ENCODE measurements at regions not wholly inside any gene's neighbourhood (a gene's known extent, or its start where the extent isn't known, plus 50 kb on each side); places are given as distances from the start of the nearest gene placed in this dataset.
A peak's percentile ranks its signal among the peaks of the same experiment; 100 is the strongest.

DNA sequence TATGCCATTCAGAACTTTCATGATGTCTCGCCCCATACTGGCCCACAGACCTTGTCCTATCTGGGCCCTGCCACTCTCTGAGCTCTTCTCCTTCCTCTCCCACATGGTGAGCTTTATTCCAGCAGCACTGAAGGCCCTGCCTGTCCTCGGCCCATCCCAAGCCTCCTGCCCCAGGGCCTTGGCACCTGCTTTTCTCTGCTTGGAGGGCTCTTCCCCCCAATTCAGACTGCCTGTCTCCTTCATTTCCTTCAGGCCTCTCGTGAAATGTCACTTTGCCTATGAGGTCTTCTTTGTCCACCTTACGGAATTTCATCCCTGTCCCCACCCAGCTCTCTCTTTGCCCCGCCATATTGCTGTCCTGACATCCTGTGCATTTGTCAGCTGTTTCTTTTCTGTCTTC is 191.7 kb upstream of the POU3F1 start:
- TF ChIP-seq, protein P1, sequence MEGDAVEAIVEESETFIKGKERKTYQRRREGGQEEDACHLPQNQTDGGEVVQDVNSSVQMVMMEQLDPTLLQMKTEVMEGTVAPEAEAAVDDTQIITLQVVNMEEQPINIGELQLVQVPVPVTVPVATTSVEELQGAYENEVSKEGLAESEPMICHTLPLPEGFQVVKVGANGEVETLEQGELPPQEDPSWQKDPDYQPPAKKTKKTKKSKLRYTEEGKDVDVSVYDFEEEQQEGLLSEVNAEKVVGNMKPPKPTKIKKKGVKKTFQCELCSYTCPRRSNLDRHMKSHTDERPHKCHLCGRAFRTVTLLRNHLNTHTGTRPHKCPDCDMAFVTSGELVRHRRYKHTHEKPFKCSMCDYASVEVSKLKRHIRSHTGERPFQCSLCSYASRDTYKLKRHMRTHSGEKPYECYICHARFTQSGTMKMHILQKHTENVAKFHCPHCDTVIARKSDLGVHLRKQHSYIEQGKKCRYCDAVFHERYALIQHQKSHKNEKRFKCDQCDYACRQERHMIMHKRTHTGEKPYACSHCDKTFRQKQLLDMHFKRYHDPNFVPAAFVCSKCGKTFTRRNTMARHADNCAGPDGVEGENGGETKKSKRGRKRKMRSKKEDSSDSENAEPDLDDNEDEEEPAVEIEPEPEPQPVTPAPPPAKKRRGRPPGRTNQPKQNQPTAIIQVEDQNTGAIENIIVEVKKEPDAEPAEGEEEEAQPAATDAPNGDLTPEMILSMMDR (IDR thresholded peaks at IDR 0.05; ENCODE audit: insufficient read depth, low read depth, low read length): no peak
- no peak overlapping the region for H3K4me3 ChIP-seq (ENCODE audit: low read depth, low read length)
- DNase-seq (ENCODE audit: low read depth): no peak

DNA sequence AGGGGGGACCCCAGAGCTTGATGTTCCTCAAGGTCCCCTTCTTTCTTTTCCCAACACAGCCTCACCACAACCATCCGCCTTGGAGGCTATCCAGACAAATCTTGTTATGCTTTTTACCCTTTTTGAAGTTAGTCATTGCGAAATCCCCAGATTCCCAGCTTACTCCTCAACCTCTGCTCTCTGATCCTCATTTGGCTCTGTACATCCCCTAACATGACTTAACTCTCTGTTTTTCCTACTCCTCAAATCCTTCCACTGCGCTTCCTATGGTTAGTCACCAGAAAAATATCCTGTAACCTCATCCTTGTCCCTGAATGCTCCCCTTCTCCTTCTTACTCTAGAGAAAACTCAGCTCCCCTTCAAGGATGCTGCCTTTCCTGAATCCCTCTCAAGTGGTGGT is 189.1 kb upstream of the POU3F1 start:
- H3K4me3 ChIP-seq (ENCODE audit: low read depth, low read length): no peak overlapping the region
- peak; percentile 61 for DNase-seq (ENCODE audit: low read depth)
- TF ChIP-seq, protein P1 (IDR thresholded peaks at IDR 0.05; ENCODE audit: insufficient read depth, low read depth, low read length): no peak

DNA sequence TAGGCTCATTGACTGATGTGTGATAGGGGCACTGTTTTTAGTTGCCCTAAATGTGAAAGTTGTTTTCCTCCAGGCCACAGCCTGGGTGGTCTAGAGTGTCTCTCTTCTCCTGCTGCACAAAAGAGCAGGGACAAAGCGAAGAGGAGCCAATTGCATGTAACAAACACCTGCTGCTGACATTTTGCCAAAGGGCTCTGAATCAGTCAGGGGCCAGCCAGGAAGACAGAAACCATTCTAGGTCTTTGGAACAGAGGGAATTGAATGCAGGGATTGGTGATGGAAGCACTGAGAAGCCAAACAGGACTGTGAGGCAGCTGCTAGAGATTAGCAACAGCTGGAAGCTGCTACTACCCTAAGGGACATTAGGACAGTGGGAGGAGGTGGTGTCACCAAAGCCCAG is 185.3 kb upstream of the POU3F1 start:
- H3K4me3 ChIP-seq (ENCODE audit: low read depth, low read length): no peak overlapping the region
- TF ChIP-seq, protein P1 (IDR thresholded peaks at IDR 0.05; ENCODE audit: insufficient read depth, low read depth, low read length): no peak
- DNase-seq (ENCODE audit: low read depth): no peak

DNA sequence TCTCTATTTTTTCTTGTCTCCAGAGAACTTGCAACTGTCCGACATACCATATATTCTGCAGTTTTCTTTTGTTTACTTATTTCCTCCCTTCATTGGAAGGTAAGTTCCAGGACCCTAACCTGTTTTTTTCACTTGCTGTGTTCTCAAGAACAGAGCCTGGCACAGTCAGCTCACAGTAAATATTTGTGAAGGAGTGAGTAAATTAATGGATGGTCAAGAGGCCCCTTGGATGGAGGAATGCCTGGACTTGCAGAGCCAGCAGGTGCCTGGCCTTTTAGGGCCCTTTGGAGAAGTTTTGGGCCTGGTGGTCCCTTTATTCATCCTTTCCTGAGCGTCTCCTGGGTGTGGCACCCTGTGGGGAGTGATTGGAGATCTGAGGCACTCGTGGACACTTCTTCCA is 182.1 kb upstream of the POU3F1 start:
- TF ChIP-seq, protein P1 (IDR thresholded peaks at IDR 0.05; ENCODE audit: insufficient read depth, low read depth, low read length): no peak
- DNase-seq (ENCODE audit: low read depth): no peak

DNA sequence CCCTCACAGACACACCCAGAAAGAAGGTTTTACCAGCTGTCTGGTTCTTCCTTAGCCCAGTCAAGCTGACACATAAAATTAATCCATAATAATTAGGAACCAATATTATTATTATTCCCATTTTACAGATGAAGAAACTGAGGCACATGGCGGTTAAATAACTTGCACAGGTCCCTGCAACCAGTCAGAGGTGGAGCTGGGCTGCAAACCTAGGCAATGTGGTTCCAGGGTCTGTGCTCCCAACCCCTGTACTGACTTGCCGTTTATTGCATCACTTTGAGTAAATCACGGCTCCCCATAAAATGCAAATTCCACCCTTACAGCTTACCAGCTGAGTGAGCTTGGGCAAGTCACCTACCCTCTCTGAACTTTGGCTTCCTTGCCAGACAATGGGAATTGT is 179.2 kb upstream of the POU3F1 start:
- DNase-seq (ENCODE audit: low read depth): no peak
- TF ChIP-seq, protein P1 (IDR thresholded peaks at IDR 0.05; ENCODE audit: insufficient read depth, low read depth, low read length): no peak
- no peak overlapping the region for H3K4me3 ChIP-seq (ENCODE audit: low read depth, low read length)

More for the DNA sequence above, 182.1 kb upstream of the POU3F1 start:
- no peak overlapping the region for H3K4me3 ChIP-seq (ENCODE audit: low read depth, low read length)

DNA sequence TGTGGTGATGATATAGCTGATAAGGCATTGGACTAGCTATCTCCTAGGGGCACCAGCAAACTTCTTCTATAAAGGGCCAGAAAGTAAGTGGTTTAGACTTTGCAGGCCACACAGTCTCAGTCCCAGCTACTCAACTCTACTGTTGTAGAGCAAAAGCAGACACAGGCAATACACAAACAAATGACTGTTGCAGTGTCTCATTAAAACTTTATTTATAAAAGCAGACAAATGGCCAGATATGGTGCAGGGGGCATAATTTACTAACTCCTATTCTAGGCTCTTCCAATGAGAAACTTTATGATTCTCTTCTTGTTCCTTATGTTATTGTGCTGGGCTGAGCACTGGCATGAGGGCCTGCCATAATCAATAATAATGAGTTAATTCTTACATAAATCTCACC is 176.8 kb upstream of the POU3F1 start:
- DNase-seq (ENCODE audit: low read depth): no peak
- TF ChIP-seq, protein P1 (IDR thresholded peaks at IDR 0.05; ENCODE audit: insufficient read depth, low read depth, low read length): no peak
- no peak overlapping the region for H3K4me3 ChIP-seq (ENCODE audit: low read depth, low read length)

DNA sequence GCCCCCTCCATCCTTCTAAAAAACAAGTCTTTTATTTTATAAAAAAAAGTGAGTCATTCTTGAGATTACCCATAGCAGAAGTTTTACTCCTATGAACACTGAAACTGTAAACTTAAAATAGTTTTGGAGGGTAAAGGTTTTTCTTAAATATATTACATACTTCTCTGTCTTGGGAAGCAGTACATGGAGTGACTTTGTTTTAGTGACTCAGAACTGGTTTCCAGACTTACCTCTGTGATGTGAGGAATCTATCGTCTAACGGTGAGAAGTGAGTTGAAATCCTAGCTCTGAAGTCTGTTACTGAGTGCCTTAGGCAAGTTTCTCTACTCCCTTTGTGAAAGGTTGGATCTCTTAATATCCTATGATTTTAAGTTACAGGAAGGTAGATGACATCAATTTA is 176.3 kb upstream of the POU3F1 start:
- TF ChIP-seq, protein P1 (IDR thresholded peaks at IDR 0.05; ENCODE audit: insufficient read depth, low read depth, low read length): no peak
- H3K4me3 ChIP-seq (ENCODE audit: low read depth, low read length): no peak overlapping the region
- DNase-seq (ENCODE audit: low read depth): no peak

All from fibroblast of villous mesenchyme (primary cell).